Natural killer cell (primary cell): ENCODE measurements at regions not wholly inside any gene's neighbourhood (a gene's known extent, or its start where the extent isn't known, plus 50 kb on each side); places are given as distances from the start of the nearest gene placed in this dataset.

ENCODE experiments used
- ATAC-seq, 3 donors: fragments of 150-1000 bp in 2 of 3; fragments of 200-7000 bp in 1 of 3; cut with Tn5 transposase; 1 replicate in 1 of 3; 2 replicates in 2 of 3; pipeline ENCODE4 v1.10.0; 2021; ENCODE audit warnings: mild to moderate bottlenecking in 2 of 3, moderate library complexity in 2 of 3
- DNase-seq, 2 donors: peaks; one replicate each; pipeline versions ENCODE4 v3.0.0 to v3.0.0-alpha.2; 2013 to 2021; ENCODE audit warnings: mixed read lengths in 1 of 2
- H3K27ac ChIP-seq: one replicate; pipeline ENCODE4 v1.5.1; 2013; ENCODE audit warnings: mild to moderate bottlenecking, low read length
- H3K27me3 ChIP-seq: one replicate; pipeline ENCODE4 v1.6.1; 2013; ENCODE audit warnings: low read length; ENCODE audit not compliant: control insufficient read depth, insufficient read depth
- H3K36me3 ChIP-seq: one replicate; pipeline ENCODE4 v1.6.1; 2013; ENCODE audit warnings: low read length; ENCODE audit not compliant: control insufficient read depth, insufficient read depth
- H3K4me1 ChIP-seq: one replicate; pipeline ENCODE4 v1.6.1; 2013; ENCODE audit warnings: low read length; ENCODE audit not compliant: control insufficient read depth, insufficient read depth
- H3K4me3 ChIP-seq: one replicate; pipeline ENCODE4 v1.5.1; 2013; ENCODE audit warnings: low read length
- H3K9me3 ChIP-seq: one replicate; pipeline ENCODE4 v1.6.1; 2013; ENCODE audit warnings: low read length; ENCODE audit not compliant: control insufficient read depth, insufficient read depth
- H3K27ac Mint-ChIP-seq, 2 donors: one replicate each; pipeline ENCODE4 v1.8.0; 2022; ENCODE audit warnings: mild to moderate bottlenecking in 2 of 2, mixed read lengths in 2 of 2, moderate library complexity in 1 of 2
- H3K27me3 Mint-ChIP-seq, 2 donors: one replicate each; pipeline ENCODE4 v1.8.0; 2022; ENCODE audit warnings: low read depth in 2 of 2, mixed read lengths in 2 of 2
- H3K36me3 Mint-ChIP-seq: one replicate; pipeline ENCODE4 v1.8.0; 2022; ENCODE audit warnings: mixed read lengths
- H3K4me1 Mint-ChIP-seq, 2 donors: one replicate each; pipeline ENCODE4 v1.8.0; 2022; ENCODE audit warnings: mixed read lengths in 2 of 2
- H3K4me3 Mint-ChIP-seq: one replicate; pipeline ENCODE4 v1.8.0; 2022; ENCODE audit warnings: mild to moderate bottlenecking, moderate library complexity, mixed read lengths
- H3K9me3 Mint-ChIP-seq, 2 donors: one replicate each; pipeline ENCODE4 v1.8.0; 2022; ENCODE audit warnings: mixed read lengths in 2 of 2
- CTCF ChIP-seq: fragments of 200-600 bp; IDR thresholded peaks from one replicate; pipeline ENCODE4 v1.8.0; 2022; ENCODE audit warnings: antibody characterized with exemption
- WGBS: methylation state at CpG from one replicate; pipeline ENCODE4 v1.1.7; 2013; ENCODE audit warnings: missing lambda C conversion rate; ENCODE audit not compliant: insufficient coverage; 5-methylcytosine and 5-hydroxymethylcytosine counted together
- intact Hi-C: fragments of 100-400 bp; cut with micrococcal nuclease; formaldehyde crosslinking; loops from one replicate; pipeline ENCODE4 v1.14.2; 2022

GRCh38 chr12:61750604-61751003 is 509.6 kb upstream of the USP15 start:
- no peaks in the 10 kb centered on the region for H3K4me1 Mint-ChIP-seq
- Histone ChIP-seq H3K27ac (no peak overlapping the region), H3K27me3 (no peaks in the 10 kb centered on the region), H3K36me3 (no peaks in the 10 kb centered on the region), H3K9me3 (no peaks in the 10 kb centered on the region), H3K4me3 (no peak overlapping the region), H3K4me1 (no peaks in the 10 kb centered on the region)
- DNase-seq (no peak), ATAC-seq (no peak)
- no peaks in the 10 kb centered on the region for H3K27me3 Mint-ChIP-seq
- no peak for TF ChIP-seq CTCF
- no peak overlapping the region for H3K27ac Mint-ChIP-seq
- H3K9me3 Mint-ChIP-seq: peaks cover 3 to 13% of the 10 kb centered on the region in 2 donors
- H3K4me3 Mint-ChIP-seq: no peak overlapping the region
- no peaks in the 10 kb centered on the region for H3K36me3 Mint-ChIP-seq
- 100% methylated on average over 1 of the region's 1 CpG for WGBS
- intact Hi-C loops: no loop called here

GRCh38 chr12:61754214-61754613 is 506.0 kb upstream of the USP15 start:
- intact Hi-C loops: no loop called here
- 92% methylated on average over 1 of the region's 1 CpG for WGBS
- no peak for TF ChIP-seq CTCF
- DNase-seq (no peak), ATAC-seq (no peak)
- H3K4me3 ChIP-seq: no peak overlapping the region
- Mint-ChIP-seq H3K36me3 (no peaks in the 10 kb centered on the region), H3K4me1 (no peaks in the 10 kb centered on the region), H3K9me3 (peaks cover 3 to 9% of the 10 kb centered on the region in 2 donors), H3K4me3 (no peak overlapping the region), H3K27me3 (no peaks in the 10 kb centered on the region), H3K27ac (no peak overlapping the region)
- H3K4me1 ChIP-seq: no peaks in the 10 kb centered on the region
- H3K36me3 ChIP-seq: no peaks in the 10 kb centered on the region
- no peaks in the 10 kb centered on the region for H3K27me3 ChIP-seq
- no peaks in the 10 kb centered on the region for H3K9me3 ChIP-seq
- no peak overlapping the region for H3K27ac ChIP-seq

GRCh38 chr12:61757831-61758505 is 502.2 kb upstream of the USP15 start:
- H3K4me1 Mint-ChIP-seq: no peaks in the 10 kb centered on the region
- no peak for ATAC-seq
- peaks cover 8 to 11% of the 10 kb centered on the region in 2 donors for H3K9me3 Mint-ChIP-seq
- 88% methylated on average over 5 of the region's 5 CpGs for WGBS
- Histone ChIP-seq H3K27ac (no peak overlapping the region), H3K4me3 (no peak overlapping the region), H3K27me3 (no peaks in the 10 kb centered on the region), H3K4me1 (no peaks in the 10 kb centered on the region), H3K36me3 (no peaks in the 10 kb centered on the region), H3K9me3 (no peaks in the 10 kb centered on the region)
- H3K27ac Mint-ChIP-seq: no peak overlapping the region
- H3K4me3 Mint-ChIP-seq: no peak overlapping the region
- no peaks in the 10 kb centered on the region for H3K27me3 Mint-ChIP-seq
- no peaks in the 10 kb centered on the region for H3K36me3 Mint-ChIP-seq
- DNase-seq: no peak
- TF ChIP-seq CTCF: no peak
- intact Hi-C loops: no loop called here

GRCh38 chr12:61758661-61759060 is 501.5 kb upstream of the USP15 start:
- no peak overlapping the region for H3K4me3 Mint-ChIP-seq
- peaks cover 8 to 11% of the 10 kb centered on the region in 2 donors for H3K9me3 Mint-ChIP-seq
- no peak overlapping the region for H3K4me3 ChIP-seq
- H3K4me1 ChIP-seq: no peaks in the 10 kb centered on the region
- H3K27me3 ChIP-seq: no peaks in the 10 kb centered on the region
- TF ChIP-seq CTCF: no peak
- no peaks in the 10 kb centered on the region for H3K36me3 ChIP-seq
- ATAC-seq (no peak), DNase-seq (no peak)
- no peaks in the 10 kb centered on the region for H3K36me3 Mint-ChIP-seq
- intact Hi-C loops: no loop called here
- H3K27me3 Mint-ChIP-seq: no peaks in the 10 kb centered on the region
- H3K4me1 Mint-ChIP-seq: no peaks in the 10 kb centered on the region
- no peak overlapping the region for H3K27ac ChIP-seq
- no peak overlapping the region for H3K27ac Mint-ChIP-seq
- H3K9me3 ChIP-seq: no peaks in the 10 kb centered on the region
